NT2/D1 (cell line): ENCODE measurements at regions not wholly inside any gene's neighbourhood (a gene's known extent, or its start where the extent isn't known, plus 50 kb on each side); places are given as distances from the start of the nearest gene placed in this dataset.

Experiments used
- DNase-seq: peaks from one replicate; pipeline ENCODE4 v3.0.0-alpha.2; 2011; ENCODE audit warnings: low read depth, low spot score
- H3K27me3 ChIP-seq: 2 replicates; pipeline ENCODE4 v1.6.0; 2011; ENCODE audit warnings: mild to moderate bottlenecking; ENCODE audit not compliant: insufficient read length, insufficient read depth
- H3K36me3 ChIP-seq: 2 replicates; pipeline ENCODE4 v1.6.1; 2011; ENCODE audit warnings: mild to moderate bottlenecking, low read length, mixed read lengths; ENCODE audit not compliant: insufficient read depth, insufficient read length
- H3K4me1 ChIP-seq: 2 replicates; pipeline ENCODE4 v1.5.1; 2011; ENCODE audit not compliant: insufficient read depth, insufficient read length
- H3K4me3 ChIP-seq: 2 replicates; pipeline ENCODE4 v1.5.1; 2011; ENCODE audit warnings: low read depth; ENCODE audit not compliant: insufficient read length
- H3K9ac ChIP-seq: 2 replicates; pipeline ENCODE4 v1.6.0; 2011; ENCODE audit warnings: low read depth; ENCODE audit not compliant: insufficient read length
- H3K9me3 ChIP-seq: 2 replicates; pipeline ENCODE4 v1.5.1; 2011; ENCODE audit warnings: mild to moderate bottlenecking, low read length; ENCODE audit not compliant: insufficient read depth
- SUZ12 ChIP-seq: IDR thresholded peaks from 2 replicates; pipeline ENCODE4 v1.6.1; 2011; ENCODE audit not compliant: insufficient read length, insufficient read depth; ENCODE audit errors: extremely low read depth
- YY1 ChIP-seq: IDR thresholded peaks from 2 replicates; pipeline ENCODE4 v1.6.1; 2011; ENCODE audit not compliant: insufficient read length, insufficient read depth
- ZNF274 ChIP-seq: IDR thresholded peaks from 2 replicates; pipeline ENCODE4 v1.6.1; 2011; ENCODE audit warnings: mild to moderate bottlenecking, low read depth, low read length

- H3K4me1 ChIP-seq: no peaks in the 10 kb centered on the region
- no peak overlapping the region for H3K9ac ChIP-seq
- no peak for DNase-seq
- H3K4me3 ChIP-seq: no peak overlapping the region
- no peaks in the 10 kb centered on the region for H3K9me3 ChIP-seq
- H3K36me3 ChIP-seq: no peaks in the 10 kb centered on the region
- no peaks in the 10 kb centered on the region for H3K27me3 ChIP-seq
- TF ChIP-seq SUZ12 (no peak), YY1 (no peak), ZNF274 (no peak)
These were observed 362.3 kb downstream of the WDR72 start for GRCh38 chr15:53397041-53397616.

DNA sequence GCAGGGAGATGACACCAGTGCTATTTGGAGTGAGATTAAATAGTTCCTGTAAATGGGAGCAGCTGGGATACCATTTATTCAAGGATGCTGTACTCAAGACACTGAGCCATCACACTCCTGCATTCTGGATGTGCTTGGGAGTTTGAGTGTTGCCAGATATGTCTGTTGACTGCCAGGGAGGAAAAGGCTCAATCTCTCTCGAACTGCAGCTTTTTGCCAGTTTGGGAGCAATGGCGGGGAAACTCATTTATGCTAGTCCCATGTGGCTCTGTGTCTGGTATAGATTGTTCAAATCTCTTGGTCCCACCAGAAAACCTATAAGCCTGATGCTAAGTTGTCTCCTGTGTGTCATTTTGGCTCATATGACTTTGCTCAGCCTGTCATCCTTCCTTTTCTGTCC, 363.6 kb downstream of the WDR72 start:
- Histone ChIP-seq H3K9me3 (no peaks in the 10 kb centered on the region), H3K36me3 (no peaks in the 10 kb centered on the region), H3K4me3 (no peak overlapping the region), H3K27me3 (no peaks in the 10 kb centered on the region), H3K9ac (no peak overlapping the region), H3K4me1 (no peaks in the 10 kb centered on the region)
- DNase-seq: no peak
- no peak for TF ChIP-seq SUZ12
- no peak for TF ChIP-seq YY1
- no peak for TF ChIP-seq ZNF274

- H3K36me3 ChIP-seq: no peaks in the 10 kb centered on the region
These were observed 368.9 kb downstream of the WDR72 start for GRCh38 chr15:53390549-53390948.

GRCh38 chr15:53389271-53390037, 370.0 kb downstream of the WDR72 start:
- H3K9me3 ChIP-seq: no peaks in the 10 kb centered on the region
- no peaks in the 10 kb centered on the region for H3K4me1 ChIP-seq
- H3K36me3 ChIP-seq: no peaks in the 10 kb centered on the region
- no peak overlapping the region for H3K4me3 ChIP-seq
- H3K27me3 ChIP-seq: no peaks in the 10 kb centered on the region
- DNase-seq: no peak
- no peak overlapping the region for H3K9ac ChIP-seq
- TF ChIP-seq ZNF274: no peak
- TF ChIP-seq SUZ12: no peak
- TF ChIP-seq YY1: no peak

More at GRCh38 chr15:53390549-53390948, 368.9 kb downstream of the WDR72 start:
- H3K9me3 ChIP-seq: no peaks in the 10 kb centered on the region
- H3K4me3 ChIP-seq: no peak overlapping the region
- no peak overlapping the region for H3K9ac ChIP-seq
- no peak for DNase-seq
- no peaks in the 10 kb centered on the region for H3K27me3 ChIP-seq
- no peak for TF ChIP-seq YY1
- TF ChIP-seq ZNF274: no peak
- no peak for TF ChIP-seq SUZ12
- H3K4me1 ChIP-seq: no peaks in the 10 kb centered on the region

DNA sequence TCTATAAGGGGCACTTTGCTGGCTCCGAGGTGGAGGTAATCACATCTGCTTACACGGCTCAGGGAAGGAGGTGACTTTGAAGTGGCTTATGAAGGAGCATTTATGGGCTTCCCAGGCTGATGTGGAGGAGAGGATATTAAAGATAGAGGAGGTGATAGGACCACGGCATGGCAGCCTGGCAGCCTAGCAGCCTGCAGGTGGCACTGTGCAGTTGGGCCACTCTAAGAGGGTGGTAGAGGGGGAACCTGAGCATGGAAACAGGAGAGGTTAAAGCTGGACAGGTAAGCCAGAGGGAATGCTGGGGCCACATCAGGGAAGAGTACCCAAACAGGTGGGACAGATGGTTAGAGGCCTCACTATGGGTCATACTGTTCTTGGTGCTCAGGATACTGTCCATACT, 375.0 kb downstream of the WDR72 start:
- Histone ChIP-seq H3K4me1 (no peaks in the 10 kb centered on the region), H3K27me3 (no peaks in the 10 kb centered on the region), H3K4me3 (no peak overlapping the region), H3K9ac (no peak overlapping the region), H3K36me3 (no peaks in the 10 kb centered on the region), H3K9me3 (no peaks in the 10 kb centered on the region)
- no peak for DNase-seq
- TF ChIP-seq YY1 (no peak), ZNF274 (no peak), SUZ12 (no peak)

GRCh38 chr15:53378096-53378800, 381.2 kb downstream of the WDR72 start:
- Histone ChIP-seq H3K4me3 (no peak overlapping the region), H3K27me3 (no peaks in the 10 kb centered on the region), H3K9ac (no peak overlapping the region), H3K36me3 (no peaks in the 10 kb centered on the region), H3K9me3 (no peaks in the 10 kb centered on the region), H3K4me1 (no peaks in the 10 kb centered on the region)
- TF ChIP-seq YY1: no peak
- DNase-seq: no peak

DNA sequence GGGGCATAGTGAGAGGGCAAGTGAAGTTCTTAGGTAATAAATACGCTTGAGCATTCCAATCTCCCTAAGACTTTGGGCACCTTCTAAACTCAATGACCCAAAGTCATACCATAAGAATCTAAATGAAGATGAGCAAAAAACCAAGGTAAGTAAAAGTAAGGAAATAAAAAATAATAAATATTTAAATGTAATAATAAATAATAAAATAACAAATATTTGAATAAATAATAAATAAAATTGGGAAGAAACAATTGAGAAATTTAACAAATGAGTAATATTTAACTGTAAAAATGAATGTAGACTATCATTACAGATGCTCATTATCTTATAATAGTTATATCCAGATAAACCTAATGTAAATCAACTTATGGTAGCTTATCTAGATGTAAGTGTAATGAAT, 391.7 kb downstream of the WDR72 start:
- Histone ChIP-seq H3K9ac (no peak overlapping the region), H3K27me3 (no peaks in the 10 kb centered on the region), H3K36me3 (no peaks in the 10 kb centered on the region), H3K4me3 (no peak overlapping the region), H3K4me1 (no peaks in the 10 kb centered on the region), H3K9me3 (no peaks in the 10 kb centered on the region; the same call in 1 of the 2 replicates)
- no peak for DNase-seq
- TF ChIP-seq ZNF274: no peak
- no peak for TF ChIP-seq YY1
- TF ChIP-seq SUZ12: no peak
